ENCODE measurements at regions not wholly inside any gene's neighbourhood (a gene's known extent, or its start where the extent isn't known, plus 50 kb on each side); places are given as distances from the start of the nearest gene placed in this dataset.
"Not testable (repeated sequence)": the region's sequence is repeated elsewhere in the genome, so short reads cannot be mapped to it uniquely, and the experiment has no call there.

- DNase-seq, result no peak
Observed at GRCh38 chr7:12893292-12893691, 205.9 kb downstream of the ARL4A start.

DNA sequence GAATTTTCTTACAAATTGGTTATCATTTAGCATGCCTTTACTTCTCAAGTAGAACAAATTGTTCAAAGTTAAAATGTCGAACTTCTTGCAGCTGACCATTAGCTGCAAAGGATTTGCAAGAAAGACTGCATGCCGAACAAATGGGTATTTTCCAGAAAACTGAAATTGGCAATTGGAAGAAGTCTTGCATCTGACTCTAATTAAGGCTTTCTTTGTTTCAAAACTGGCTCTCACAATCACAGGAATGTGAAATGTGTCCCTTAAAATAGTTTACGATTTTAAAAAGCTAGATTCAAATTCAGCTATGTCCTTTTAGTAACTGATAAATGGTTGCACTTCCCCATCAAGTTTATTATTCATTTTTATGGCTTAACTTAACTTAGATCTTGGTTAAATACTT, 207.9 kb downstream of the ARL4A start:
- DNase-seq, result no peak

GRCh38 chr7:12896316-12896715, 208.9 kb downstream of the ARL4A start:
- no peak for DNase-seq

- no peak for DNase-seq
Observed at GRCh38 chr7:12898004-12898403, 210.6 kb downstream of the ARL4A start.

- DNase-seq, result no peak
Observed at GRCh38 chr7:12898620-12899019, 211.2 kb downstream of the ARL4A start.

DNA sequence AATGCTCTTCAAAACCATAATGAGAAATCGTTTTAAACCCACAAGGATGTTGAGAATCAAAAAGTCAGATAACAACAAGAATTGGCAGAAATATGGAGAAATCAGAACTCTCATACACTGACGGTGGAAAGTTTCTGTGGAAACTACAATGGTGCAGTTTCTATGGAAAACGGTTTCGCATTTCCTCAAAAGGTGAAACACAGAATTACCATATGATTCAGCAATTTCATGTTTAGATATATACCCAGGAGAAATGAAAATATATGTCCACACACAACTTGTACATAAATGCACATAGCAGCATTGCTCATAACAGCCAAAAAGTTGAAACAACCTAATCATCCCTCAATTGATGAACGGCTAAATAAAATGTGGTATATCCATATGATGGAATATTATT, 218.2 kb downstream of the ARL4A start:
- no peak for DNase-seq

- DNase-seq, result no peak
Observed at GRCh38 chr7:12907774-12908173, 220.3 kb downstream of the ARL4A start.

DNA sequence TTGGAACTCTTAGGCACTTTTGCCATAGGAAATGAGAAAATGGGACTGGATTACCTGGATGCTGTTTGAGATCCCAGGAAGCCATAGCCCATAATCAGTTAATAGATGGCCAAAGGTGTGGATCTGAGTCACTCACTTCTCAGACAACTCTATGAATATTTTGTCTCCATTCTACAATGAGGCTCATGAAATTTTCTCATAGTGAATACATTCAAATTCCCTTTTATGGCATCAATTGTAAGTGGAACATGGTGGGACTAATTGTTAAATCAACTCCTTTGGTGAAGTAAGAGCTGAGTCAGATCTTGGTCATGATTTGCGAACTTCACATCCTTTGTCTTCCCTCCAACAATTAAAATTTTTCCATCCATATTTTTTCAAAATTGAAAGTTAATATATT, 222.1 kb downstream of the ARL4A start:
- DNase-seq, result no peak

- DNase-seq, result no peak
Observed at GRCh38 chr7:12911053-12911452, 223.6 kb downstream of the ARL4A start.

- no peak for DNase-seq
Observed at GRCh38 chr7:12913002-12913401, 225.6 kb downstream of the ARL4A start.

- no peak for DNase-seq
Observed at GRCh38 chr7:12917801-12918200, 230.4 kb downstream of the ARL4A start.

GRCh38 chr7:12921751-12922345, 234.4 kb downstream of the ARL4A start:
- DNase-seq, result no peak

- DNase-seq, result no peak
Observed at GRCh38 chr7:12923971-12924370, 236.5 kb downstream of the ARL4A start.

- DNase-seq, result no peak
Observed at GRCh38 chr7:12926206-12926605, 238.8 kb downstream of the ARL4A start.

DNA sequence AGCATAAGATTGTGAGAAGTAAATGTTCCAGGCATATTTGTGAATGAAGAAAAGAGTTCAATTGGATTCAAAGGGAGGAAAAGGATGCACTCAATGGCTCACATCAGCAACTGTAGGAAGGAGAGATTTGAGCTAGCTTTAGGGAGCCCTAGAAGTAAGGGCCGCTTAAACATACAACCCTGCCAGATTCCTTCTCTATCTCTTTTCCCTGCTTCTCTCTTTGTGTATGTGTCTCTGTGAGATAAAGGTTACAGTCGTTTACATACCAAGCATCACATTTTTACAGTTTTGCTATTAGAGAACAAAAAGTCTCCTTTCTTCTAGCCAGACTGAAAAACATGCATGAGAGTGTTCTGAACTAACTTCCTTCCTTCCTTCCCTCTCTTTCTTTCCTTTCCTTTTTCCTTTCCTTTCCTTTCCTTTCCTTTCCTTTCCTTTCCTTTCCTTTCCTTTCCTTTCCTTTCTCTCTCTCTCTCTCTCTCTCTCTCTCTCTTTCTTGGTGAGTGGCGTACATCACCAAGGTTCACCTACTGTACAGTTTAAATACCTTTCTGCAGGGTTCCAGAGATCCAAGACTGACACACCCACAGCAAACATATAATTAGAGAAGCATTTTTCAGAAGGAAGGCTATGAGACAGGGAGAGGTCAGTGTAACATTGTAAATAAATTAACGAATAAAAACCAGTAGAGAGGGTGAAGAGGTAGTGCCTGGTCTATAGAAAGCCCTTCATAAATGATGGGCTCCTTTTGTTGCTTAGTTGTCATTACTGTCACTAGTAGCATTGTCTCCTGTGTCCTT, 240.4 kb downstream of the ARL4A start:
- no peak for DNase-seq

- no peak for DNase-seq
Observed at GRCh38 chr7:12929476-12930140, 242.2 kb downstream of the ARL4A start.

DNA sequence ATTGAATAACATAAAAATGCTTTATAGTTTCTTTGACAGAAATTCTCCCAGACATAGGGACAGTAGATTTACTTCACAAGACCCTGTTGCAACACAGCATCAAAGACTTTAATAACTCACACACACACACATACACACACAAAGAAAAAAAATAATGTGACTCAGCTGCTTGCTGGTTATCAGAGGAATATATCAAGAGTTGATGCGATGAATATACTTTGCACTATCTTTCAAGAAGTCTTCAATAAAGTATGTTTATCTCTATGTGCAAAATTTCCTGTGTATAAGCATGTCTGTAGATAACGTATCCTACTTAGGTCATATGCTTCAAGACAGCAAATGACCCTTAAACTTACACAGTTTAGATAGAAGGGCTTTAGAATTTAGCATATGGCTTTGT, 243.1 kb downstream of the ARL4A start:
- no peak for DNase-seq

- not testable (repeated sequence) for DNase-seq
Observed at GRCh38 chr7:12931465-12931864, 244.0 kb downstream of the ARL4A start.

DNA sequence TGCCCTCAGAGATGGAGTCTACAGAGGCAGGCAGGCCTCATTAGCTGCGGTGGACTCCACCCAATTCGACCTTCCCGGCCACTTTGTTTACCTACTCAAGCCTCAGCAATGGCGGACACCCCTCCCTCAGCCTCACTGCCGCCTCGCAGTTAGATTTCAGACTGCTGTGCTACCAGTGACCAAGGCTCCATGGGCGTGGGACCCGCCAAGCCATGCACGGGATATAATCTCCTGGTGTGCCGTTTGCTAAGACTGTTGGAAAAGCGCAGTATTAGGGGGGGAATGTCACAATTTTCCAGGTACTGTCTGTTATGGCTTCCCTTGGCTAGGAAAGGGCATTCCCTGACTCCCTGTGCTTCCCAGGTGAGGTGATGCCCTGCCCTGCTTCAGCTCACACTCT, 252.3 kb downstream of the ARL4A start:
- DNase-seq, result no peak

GRCh38 chr7:12941512-12941911, 254.1 kb downstream of the ARL4A start:
- no peak for DNase-seq

DNA sequence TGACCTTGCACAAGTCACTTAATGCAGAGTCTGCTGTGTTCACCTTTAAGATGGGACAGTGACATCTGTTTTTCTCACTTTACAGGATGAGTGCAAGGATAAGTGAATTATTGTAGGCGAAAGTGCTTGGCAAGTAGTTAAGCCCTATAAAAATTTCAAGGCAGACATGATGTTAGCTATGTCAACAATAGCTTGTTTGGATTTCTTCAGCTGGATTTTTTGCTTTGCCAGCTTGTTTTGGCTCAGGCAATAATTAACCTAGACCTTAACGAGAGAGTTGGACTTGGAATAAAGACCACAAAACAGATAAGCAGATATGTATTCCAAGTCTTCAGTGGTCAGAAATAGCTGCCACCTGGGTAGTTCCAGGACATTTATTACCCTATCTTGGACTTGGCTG, 255.2 kb downstream of the ARL4A start:
- no peak for DNase-seq

DNA sequence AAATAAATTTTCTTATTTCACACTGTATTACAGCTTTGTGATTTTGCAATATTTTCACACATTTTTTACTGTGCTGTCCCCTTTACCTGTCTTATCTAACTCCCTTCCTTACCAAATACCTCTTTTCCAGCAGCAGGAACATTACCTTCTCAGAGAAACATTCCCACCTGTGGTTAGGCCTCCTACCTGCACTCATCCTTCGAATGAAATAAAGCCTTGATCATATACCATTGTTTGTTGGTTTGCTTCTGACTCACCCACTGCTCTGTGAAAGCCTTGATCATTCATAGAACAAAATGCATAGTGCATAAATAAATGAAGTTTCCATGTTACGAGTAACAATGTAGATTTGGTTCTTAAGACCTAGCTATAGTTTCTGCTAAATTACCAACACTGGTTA, 256.3 kb downstream of the ARL4A start:
- DNase-seq, result no peak

- no peak for DNase-seq
Observed at GRCh38 chr7:12945901-12946300, 258.5 kb downstream of the ARL4A start.

DNA sequence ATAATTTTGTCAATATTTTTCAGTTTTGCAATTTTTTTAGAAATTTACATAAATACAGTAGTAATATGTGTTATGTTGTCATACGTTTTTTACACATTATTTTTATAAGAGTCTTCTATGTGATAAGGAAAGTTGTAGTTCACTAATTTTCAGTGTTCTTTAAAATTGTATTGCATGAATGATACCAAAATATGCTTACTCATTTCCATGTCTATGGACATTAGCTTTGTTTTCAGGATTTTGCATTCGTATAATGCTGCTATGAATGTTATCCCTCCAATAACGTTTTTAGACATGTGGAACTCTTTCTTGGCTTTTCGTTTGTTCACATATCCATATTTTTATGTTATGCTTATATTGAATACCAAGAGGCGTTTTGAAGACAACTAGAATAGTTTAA, 260.0 kb downstream of the ARL4A start:
- no peak for DNase-seq
